GM21723 (cell line): ENCODE measurements at regions not wholly inside any gene's neighbourhood (a gene's known extent, or its start where the extent isn't known, plus 50 kb on each side); places are given as distances from the start of the nearest gene placed in this dataset.
"Not testable (repeated sequence)": the region's sequence is repeated elsewhere in the genome, so short reads cannot be mapped to it uniquely, and the experiment has no call there.

ENCODE experiments used
- ATAC-seq: cut with Tn5 transposase; IDR thresholded peaks from one replicate; pipeline ENCODE4 v1.9.1; 2021; ENCODE audit warnings: mild to moderate bottlenecking, moderate library complexity; ENCODE audit not compliant: unreplicated experiment

DNA sequence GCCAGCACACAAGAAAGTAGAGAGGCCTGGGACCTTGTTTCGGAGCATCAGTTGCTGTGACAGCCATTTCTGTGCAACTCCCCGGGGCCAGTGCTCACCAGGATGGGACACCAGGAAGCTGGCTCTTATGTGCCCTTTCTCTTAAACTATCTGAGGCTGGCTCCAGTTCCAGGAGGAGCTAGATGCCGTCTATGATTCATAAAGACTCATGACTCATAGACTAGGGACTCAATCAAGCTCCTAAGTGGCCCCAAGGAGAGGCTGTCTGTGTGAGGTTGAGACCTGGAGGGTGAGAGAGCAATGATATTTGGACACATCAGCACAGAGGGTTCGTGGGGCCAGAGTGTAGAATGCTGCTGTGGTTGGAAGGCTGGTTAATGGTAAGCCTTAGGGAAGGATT, 580.1 kb downstream of the CCSER2 start:
- no peak for ATAC-seq

DNA sequence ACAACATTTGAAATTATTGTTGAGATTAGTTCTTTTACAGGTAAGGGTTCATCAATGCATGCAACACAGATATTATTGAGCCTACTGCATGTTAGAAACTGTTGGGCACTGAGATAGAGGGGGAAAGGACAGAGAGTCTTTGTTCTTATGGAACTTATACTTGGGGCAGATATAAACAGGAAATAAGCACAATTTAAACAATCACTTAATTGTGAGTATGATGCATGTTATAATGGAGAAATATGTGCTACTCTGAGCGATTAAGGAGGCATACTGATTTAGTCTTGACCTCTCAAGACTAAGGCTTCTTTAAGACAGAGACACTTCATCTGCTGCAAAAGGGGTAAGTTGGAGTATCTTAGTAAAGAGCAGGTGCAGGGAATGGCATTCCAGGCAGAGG, 593.3 kb downstream of the CCSER2 start:
- ATAC-seq, result no peak

DNA sequence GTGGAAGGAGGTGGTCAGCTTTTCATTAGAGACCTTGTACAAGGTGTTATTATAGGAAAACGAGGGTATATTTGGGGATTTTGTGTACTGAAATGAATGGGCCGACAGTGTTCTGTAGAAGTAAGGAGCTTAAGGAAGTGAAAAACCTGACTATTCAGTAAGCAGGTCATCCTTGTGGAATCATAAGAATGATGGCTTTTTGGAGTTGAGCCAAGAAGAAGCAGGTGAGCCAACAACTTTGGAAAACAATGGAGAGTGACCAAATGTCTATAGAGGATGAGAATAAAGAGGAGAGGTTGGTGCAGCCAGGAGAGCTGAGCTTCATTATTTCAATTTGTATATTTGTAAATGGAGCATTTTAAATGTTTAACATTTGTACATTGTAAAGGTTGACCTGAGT, 595.7 kb downstream of the CCSER2 start:
- no peak for ATAC-seq

DNA sequence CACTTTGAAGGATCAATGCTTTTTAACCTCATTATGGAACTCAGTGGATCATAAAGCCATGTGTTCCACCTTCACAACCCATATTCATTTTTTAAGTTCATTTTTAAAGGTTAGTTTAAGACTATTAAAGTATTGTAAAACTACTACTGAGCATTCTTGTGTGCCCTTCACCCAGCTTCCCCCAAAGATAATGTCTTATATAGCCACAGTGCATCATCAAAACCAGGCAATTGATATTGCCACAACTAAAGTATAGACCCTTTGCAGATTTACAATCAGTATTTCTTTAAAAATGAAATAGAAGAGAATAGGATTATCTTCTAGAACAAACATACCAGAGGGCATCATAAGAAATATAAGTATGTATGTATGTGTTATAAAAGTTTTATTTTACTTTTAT, 597.1 kb downstream of the CCSER2 start:
- no peak for ATAC-seq

DNA sequence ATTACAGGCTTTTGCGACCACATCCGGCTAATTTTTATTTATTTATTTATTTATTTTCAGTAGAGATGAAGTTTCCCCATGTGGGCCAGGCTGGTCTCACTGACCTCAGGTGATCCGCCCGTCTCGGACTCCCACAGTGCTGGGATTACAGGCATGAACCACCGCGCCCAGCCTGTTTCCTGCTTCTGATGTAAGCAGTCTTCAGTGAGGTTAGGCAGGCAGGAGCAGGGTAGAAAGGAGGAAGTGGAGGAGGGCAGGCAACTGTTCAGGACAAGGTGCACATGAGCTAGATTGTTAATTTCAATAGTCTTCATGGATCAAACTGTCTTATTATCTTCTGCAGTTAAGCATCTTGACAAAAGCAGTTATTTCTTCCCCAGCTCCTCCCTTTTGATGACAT, 605.0 kb downstream of the CCSER2 start:
- ATAC-seq, result no peak

DNA sequence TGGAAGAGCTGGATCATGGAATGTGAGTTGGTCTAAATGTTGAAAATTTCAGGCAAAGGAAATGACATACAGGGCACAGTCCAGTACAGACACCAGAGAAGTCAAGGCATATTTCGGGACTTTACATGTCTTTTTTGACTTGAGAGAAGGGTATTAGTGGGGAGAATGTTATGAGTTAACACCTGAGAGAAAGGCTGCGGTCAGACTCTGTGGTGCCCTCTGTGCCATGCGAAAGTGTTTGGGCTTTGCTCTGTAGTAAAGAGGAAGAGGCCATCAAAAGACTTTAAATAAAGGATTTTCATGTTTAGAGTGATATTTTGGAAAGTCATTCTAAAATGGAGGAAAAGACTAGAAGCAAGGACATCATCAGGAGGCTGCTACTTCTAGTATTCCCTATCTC, 607.4 kb downstream of the CCSER2 start:
- ATAC-seq, result no peak

DNA sequence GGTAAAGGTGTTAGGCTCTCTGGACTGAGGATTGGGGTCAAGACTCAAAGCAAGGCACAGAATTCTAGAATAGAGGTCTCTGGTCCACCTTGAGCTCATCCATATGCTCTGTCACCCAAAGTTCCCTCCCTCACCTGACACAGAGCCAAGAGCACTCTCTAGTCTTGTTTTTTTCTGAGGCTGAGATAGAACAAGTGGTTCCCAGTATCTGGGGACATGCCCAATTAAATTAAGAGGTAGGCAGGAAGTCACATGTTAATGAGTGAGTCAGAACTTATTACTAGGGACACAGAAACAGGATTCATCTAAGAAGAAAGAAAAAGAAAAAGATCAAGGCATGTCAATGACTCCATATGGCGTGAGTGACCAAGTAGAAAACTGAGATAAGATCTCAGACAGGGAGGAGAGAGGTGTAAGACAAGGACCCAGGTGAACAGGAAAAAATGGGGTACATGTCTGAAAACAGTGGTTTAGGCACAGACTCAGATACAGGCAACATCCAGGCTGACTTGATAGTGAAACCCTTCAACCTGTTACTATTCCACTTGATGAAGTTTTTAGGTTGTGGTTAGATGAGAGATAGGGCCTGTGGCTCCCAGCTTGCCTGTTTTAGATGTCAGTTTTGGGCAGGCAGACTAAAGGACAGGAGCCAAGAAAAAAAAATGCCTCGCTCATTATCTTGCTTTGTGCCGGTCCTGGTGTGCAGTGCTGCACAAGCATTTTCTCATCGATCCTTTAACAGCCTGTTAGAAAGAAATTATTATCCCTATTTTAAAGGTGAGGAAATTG, 609.9 kb downstream of the CCSER2 start:
- ATAC-seq, result no peak

DNA sequence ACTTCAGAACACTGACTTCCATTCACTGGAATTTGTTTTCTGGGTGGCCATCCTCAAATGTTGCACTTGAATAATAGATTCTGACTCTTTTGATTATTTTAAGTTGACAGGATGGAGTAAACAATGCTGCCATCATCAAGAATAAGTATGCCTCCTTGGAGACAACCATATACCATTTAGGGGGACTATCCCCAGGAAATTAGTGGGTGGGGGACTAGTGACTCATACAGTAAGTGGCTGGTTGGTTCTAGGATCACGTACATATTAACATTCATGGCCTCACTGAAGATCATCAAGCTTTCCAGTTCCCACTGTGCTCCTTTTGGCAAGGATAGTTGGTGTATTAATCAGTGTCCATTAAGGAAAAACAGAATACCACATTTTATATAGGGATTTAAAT, 615.2 kb downstream of the CCSER2 start:
- ATAC-seq, result no peak

DNA sequence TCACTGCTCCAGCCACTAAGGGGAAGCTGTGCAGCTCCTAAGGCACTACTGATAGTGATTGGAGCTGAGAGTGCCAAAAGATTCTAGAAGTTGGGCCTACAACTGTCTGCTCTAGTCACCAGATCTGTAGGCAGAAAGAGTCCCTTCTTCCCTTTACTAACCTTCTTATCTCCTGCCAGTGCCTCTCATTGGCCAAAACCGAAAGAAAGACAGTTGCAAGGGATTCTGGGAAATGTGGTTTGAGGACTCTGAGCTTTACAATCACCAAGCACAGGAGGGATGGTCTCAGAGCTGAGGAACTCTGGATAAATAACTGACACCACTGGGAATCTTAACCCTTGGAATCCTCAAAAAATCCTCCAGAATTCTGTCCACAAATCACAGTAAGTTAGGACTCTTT, 615.8 kb downstream of the CCSER2 start:
- ATAC-seq, result no peak

DNA sequence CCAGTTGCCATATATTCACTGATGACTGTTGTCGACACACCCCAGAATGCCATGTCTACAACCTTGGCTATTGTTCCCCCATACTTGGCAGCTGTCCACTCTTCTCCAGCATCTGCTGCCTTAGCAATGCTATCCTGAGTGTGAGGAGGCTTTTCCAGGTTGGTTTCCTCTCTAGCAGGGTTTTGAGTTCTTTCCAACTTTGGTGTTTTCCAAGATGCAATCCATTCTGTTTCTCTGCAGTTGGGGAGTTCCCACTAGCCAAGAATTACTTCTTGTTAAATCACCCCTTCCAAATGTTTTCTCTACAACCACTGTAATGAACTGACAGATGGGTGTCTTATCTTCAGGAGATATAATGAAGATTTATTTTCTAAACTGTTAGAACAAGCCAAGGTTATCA, 617.4 kb downstream of the CCSER2 start:
- ATAC-seq, result no peak

DNA sequence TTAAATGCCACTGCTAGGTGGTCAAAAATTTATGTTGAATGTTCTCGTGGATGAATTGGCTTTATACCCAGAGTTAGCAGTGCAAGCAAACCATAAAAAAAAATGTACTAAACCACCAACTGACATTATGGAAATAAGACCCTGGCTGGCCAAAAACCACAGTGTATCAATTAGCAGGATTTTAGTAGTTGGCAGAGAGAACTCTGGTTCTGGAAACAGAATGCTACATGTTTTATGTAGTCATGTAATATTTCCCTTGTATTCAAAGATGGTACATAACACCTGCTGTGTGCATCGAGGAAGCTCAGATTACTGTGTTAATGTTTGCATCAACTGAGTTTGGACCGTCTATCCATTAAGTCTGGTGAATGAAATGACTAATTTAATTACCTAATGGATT, 618.5 kb downstream of the CCSER2 start:
- no peak for ATAC-seq

DNA sequence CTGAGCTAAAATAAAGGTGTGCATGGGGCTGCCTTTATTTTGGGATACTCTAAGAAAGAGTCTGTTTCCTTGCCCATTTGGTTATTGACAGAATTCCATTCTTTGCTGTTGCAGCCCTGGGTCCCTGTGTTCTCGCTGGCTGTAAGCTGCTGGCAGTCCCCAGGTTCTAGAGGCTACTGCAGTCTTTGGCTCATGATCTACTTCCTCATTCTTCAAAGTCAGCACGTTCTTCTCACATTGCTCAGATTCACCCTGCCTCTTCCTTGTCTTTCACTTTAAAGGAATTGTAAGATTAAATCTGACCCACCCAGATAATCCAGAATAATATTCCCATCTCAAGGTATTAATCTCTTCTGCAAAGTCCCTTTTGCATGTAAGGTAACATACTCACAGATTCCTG, 620.3 kb downstream of the CCSER2 start:
- no peak for ATAC-seq

DNA sequence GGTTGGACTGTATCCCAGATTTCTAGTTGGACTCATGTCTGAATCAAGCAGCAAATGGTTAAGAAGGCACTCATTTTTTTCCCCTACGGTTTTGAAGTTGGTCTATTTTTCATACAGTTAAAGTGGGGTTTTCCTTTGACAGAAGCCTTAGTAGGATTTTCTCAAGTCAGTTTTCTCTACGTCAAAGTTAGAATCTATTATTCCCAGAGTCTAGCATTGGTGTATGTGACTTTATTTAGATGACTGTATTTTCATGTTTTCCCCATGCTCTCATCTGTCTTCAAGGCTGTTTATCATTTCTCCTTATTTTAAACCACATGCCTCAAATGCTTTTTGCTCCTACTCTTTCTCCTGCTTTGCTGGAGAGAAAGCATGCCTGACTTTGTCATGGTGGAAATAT, 623.2 kb downstream of the CCSER2 start:
- no peak for ATAC-seq

DNA sequence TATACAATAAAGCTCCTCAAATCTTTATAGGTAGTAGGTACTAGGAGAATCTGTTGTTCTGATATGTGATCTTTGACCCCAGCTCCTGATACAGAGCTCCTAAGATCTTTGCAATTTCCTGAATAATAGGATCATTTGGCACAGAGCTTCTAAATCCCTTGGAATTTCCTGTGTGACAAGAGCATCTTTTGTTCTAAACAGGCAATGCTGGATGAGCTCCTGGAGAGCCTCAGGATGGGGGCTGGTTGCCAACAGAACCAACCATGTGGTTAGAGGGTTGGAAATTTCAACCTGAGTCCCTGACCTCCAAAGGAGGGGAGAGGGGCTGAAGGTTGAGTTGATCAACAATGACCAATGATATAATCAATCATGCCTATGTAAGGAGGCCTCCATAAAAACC, 629.0 kb downstream of the CCSER2 start:
- ATAC-seq, result no peak

DNA sequence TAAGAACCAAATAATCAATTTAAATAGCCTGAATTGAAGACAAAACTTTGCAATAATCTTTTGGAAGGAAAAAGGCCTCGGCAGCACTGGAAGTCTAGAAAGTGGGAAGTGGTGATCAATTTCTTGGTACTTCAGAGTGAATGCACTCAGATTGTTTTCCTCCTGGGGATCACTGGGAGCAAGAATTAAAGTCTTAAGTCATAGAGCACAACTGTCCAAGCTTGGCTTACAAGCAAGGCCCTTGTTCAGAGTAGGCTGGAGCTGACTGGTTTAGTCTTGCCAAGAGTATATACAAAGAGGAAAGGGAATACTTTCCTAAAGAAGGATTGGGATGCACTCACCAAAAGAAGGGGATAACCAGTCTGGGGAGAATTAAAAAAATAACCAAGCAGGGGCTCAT, 637.1 kb downstream of the CCSER2 start:
- ATAC-seq, result no peak

DNA sequence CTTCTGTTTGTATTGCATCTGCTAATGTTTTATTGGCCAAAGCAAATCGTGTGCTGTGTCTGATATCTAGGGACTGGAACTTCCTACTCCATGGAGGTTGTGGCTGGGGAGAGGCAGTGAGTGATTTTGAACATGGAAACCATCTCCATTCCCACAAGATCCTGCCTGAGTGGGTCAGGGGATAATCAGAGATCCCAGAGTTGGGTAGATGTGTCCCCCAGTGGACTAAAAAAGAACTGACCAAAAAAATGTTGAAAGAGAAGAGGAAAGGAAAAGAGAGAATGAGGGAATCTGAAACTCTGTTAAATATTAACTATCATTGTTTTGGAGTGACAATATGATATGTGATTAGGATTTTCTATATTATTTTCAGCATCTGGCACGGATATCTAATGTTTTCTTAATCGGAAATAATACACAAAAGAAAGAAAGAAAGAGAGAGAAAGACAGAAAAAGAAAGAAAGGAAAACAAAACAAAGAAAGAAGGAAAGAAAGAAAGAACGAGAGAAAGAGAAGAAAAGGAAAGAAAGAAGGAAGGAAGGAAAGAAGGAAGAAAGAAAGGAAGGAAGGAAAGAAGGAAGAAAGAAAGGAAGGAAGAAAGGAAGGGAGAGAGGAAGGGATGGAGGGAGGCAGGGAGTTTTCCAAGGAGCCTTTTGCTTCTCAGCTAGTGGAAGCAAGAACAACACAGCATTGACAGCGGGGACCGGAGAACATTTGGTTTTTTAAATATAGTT, 638.5 kb downstream of the CCSER2 start:
- ATAC-seq, result no peak

DNA sequence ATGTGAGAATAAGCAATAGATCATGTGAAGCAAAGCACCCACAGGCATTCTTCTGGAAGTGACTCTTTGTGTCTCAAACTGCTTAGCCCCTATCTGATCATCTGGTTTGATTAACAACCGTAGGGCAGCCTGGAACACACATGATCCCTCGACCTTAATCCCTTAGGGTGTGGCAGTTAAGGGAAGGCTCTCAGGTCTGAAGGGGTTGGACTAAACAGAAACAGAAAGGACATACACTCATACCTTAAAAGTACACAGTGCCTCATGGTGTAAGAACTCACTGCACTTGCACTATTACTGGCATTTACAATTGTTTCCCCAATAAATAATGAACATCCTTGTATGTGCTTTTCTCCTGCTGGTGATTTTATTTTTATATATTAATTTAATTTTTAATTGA, 640.9 kb downstream of the CCSER2 start:
- not testable (repeated sequence) for ATAC-seq

DNA sequence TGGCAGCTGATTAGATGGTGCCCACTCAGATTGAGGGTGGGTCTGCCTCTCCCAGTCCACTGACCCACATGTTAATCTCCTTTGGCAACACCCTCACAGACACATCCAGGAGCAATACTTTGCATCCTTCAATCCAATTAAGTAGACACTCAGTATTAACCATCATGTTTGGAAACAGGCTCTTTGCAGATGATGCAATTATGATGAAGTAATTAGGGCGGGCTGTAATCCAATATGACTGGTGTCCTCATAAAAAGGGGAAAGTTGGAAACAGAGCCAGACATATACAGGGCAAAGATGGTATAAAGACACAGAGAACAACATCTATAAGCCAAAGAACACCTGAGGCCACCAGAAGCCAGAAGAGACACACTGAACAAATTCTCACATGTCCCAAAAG, 658.6 kb downstream of the CCSER2 start:
- no peak for ATAC-seq

DNA sequence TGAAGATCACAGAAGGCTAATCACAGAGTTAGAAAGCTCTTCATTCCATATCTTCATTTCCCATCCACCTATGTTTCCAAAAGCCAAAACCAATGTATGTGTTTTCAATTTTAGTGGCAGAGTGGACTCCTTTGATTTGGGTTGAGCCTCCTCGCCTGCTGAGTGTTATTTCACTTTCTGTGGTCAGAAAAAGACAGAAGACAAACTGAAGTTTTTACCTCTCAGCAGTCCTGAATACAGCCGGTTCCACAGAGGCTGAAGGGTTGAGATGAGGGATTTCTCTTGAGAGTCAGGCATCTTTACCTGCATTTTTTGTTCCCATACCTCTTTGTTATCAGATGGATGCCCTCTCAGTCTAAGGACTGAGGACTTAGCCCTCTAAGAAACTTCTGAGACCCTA, 659.6 kb downstream of the CCSER2 start:
- no peak for ATAC-seq

DNA sequence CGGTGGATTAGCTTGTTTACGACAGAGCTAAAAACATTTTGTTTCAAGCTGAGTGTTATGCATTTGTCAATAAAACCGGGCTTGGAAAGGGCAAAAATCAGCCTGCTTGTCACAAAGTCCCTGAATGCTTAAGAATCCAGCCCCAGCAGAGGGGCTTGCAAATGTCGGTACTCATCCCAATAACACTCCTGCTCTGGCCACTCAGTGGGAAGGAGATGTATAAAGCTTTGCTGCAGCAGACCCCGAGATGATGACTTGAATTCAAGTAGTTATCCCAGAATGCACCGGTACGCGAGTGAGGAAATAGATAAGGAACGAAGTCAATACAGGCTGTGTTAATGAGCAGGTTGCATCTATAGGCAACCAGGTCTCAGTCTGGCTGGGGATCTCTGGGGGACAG, 662.3 kb downstream of the CCSER2 start:
- ATAC-seq, result no peak

DNA sequence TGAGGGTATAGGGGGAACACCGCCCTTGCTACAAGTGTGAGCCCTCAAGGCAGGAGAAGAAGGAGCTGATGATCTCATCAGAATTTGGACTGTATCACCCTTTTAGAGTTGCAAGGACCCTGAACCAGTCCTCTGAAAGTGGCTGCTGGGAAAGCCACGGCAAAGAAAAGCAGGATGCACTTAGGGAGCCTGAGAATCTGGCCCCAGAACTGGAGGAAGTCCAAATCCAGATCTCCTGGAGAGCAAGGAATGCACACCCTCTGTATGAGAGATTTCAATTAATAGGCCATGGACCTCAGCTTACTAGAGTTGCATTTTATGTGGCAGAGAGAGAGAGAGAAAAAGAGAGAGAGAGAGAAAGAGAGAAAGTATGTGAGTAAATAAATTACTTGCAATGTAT, 662.9 kb downstream of the CCSER2 start:
- no peak for ATAC-seq

DNA sequence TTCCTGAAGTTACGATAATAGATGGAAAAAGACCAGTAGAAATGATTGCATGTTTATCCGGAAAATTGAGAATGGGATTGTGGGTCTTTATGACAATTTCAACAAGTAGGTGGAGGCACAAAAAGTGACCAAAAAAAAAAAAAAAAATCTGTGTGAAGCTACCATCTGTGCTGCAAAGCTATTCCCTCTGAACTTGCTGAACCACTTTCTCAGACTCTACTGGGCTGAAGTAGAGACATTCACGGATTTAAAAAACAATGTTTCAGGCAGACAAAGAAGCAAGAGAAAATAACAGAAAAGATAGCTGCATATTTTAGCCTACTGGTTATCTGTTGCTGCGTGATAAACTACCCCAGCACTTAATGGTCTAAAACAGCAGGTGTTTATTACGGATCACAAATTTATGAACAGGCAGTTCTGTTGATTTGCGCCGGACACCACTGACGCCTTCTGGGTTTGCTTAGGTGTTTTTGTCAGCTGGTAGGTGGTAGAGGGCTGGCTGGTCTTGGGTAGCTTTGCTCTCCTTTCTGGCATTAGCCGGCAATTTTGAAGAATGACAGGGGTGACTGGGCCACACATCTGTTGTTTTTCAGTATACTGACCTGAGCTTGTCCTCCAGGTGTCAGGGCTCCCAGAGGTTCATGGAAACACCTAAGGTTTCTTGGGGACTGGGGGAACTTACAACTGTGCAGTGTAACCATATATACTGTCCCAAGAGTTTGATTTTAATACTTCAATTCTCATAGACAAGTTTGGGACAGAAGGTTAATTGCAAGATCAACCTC, 665.1 kb downstream of the CCSER2 start:
- no peak for ATAC-seq
